AG04449 (cell line): ENCODE measurements at regions not wholly inside any gene's neighbourhood (a gene's known extent, or its start where the extent isn't known, plus 50 kb on each side); places are given as distances from the start of the nearest gene placed in this dataset.

Experiments used
- CTCF ChIA-PET: fragments of 350-600 bp; formaldehyde crosslinking; extraction: SDS; loops from one replicate; lab custom pipeline; 2021; ENCODE audit warnings: antibody characterized with exemption; lab: Yijun Ruan, JAX
- POLR2A ChIA-PET: fragments of 400-600, 350-600 bp; formaldehyde crosslinking; extraction: SDS; loops from one replicate; lab custom pipeline; 2020; ENCODE audit warnings: antibody characterized with exemption, inconsistent platforms; lab: Yijun Ruan, JAX
- DNase-seq: peaks from one replicate; pipeline ENCODE4 v3.0.0-alpha.2; 2010; ENCODE audit warnings: low read depth, low spot score
- H3K4me3 ChIP-seq: 2 replicates; pipeline ENCODE4 v1.5.1; 2011; ENCODE audit warnings: low read depth, mild to moderate bottlenecking, control low read depth, low read length
- CTCF ChIP-seq: IDR thresholded peaks from one replicate; pipeline ENCODE4 v1.5.1; 2011; ENCODE audit warnings: mild to moderate bottlenecking, moderate library complexity, low read length, control low read depth, inconsistent platforms; ENCODE audit not compliant: insufficient read depth; ENCODE audit errors: missing control alignments

GRCh38 chr15:26242565-26243071 is 379.5 kb upstream of the ATP10A start:
- TF ChIP-seq CTCF: no peak
- H3K4me3 ChIP-seq: no peak overlapping the region
- no peak for DNase-seq
- ChIA-PET POLR2A (no interaction called here), CTCF (no interaction called here)

- TF ChIP-seq CTCF: no peak
- no peak for DNase-seq
- ChIA-PET CTCF (no interaction called here), POLR2A (no interaction called here)
- no peak overlapping the region for H3K4me3 ChIP-seq
Observed at GRCh38 chr15:26235864-26236263, 372.7 kb upstream of the ATP10A start.

GRCh38 chr15:26234976-26235767 is 372.0 kb upstream of the ATP10A start:
- no peak overlapping the region for H3K4me3 ChIP-seq
- ChIA-PET CTCF (interaction anchor here (1.9 kb wide), 1 partner anchor 26 kb away, joined by 5 read pairs; no protein-coding TSS in a partner anchor), POLR2A (no interaction called here)
- no peak for TF ChIP-seq CTCF
- no peak for DNase-seq

GRCh38 chr15:26232691-26233090 is 369.6 kb upstream of the ATP10A start:
- no peak for TF ChIP-seq CTCF
- no peak for DNase-seq
- CTCF ChIA-PET: no interaction called here
- no peak overlapping the region for H3K4me3 ChIP-seq
- POLR2A ChIA-PET: no interaction called here

GRCh38 chr15:26231096-26231495 is 368.0 kb upstream of the ATP10A start:
- ChIA-PET CTCF (no interaction called here), POLR2A (no interaction called here)
- no peak for DNase-seq
- no peak overlapping the region for H3K4me3 ChIP-seq
- no peak for TF ChIP-seq CTCF

GRCh38 chr15:26224266-26224665 is 361.1 kb upstream of the ATP10A start:
- POLR2A ChIA-PET: no interaction called here
- CTCF ChIA-PET: no interaction called here
- no peak for TF ChIP-seq CTCF
- DNase-seq: no peak
- H3K4me3 ChIP-seq: no peak overlapping the region
